Adipocyte (in vitro differentiated cells): ENCODE measurements at regions not wholly inside any gene's neighbourhood (a gene's known extent, or its start where the extent isn't known, plus 50 kb on each side); places are given as distances from the start of the nearest gene placed in this dataset.

Source experiments
- DNase-seq: peaks from one replicate; pipeline ENCODE4 v3.0.0-alpha.2; 2015; ENCODE audit warnings: low read depth
- H3K27me3 ChIP-seq: replicated peaks from 2 replicates; pipeline ENCODE4 v1.7.0; 2013; ENCODE audit warnings: mild to moderate bottlenecking, low read length, moderate library complexity; ENCODE audit not compliant: control insufficient read depth, insufficient read depth
- H3K36me3 ChIP-seq: 2 replicates; pipeline ENCODE4 v1.7.0; 2013; ENCODE audit warnings: low read length, mild to moderate bottlenecking, moderate library complexity; ENCODE audit not compliant: control insufficient read depth, insufficient read depth, severe bottlenecking
- H3K4me1 ChIP-seq: 2 replicates; pipeline ENCODE4 v1.7.0; 2013; ENCODE audit warnings: mild to moderate bottlenecking, low read length, moderate library complexity; ENCODE audit not compliant: control insufficient read depth, insufficient read depth
- H3K4me3 ChIP-seq: 2 replicates; pipeline ENCODE4 v1.7.0; 2013; ENCODE audit warnings: mild to moderate bottlenecking, low read length, moderate library complexity
- H3K9ac ChIP-seq: 2 replicates; pipeline ENCODE4 v1.7.0; 2013; ENCODE audit warnings: mild to moderate bottlenecking, low read length, moderate library complexity
- H3K9me3 ChIP-seq: 2 replicates; pipeline ENCODE4 v1.7.0; 2013; ENCODE audit warnings: mild to moderate bottlenecking, low read length, moderate library complexity; ENCODE audit not compliant: control insufficient read depth

- Histone ChIP-seq H3K9me3 (no peaks in the 10 kb centered on the region), H3K9ac (no peak overlapping the region), H3K36me3 (no peaks in the 10 kb centered on the region), H3K4me3 (no peak overlapping the region), H3K27me3 (peaks cover 4% of the 10 kb centered on the region), H3K4me1 (peaks cover 9% of the 10 kb centered on the region)
- no peak for DNase-seq
These were observed 254.2 kb upstream of the SLC24A2 start for GRCh38 chr9:20043035-20043434.

DNA sequence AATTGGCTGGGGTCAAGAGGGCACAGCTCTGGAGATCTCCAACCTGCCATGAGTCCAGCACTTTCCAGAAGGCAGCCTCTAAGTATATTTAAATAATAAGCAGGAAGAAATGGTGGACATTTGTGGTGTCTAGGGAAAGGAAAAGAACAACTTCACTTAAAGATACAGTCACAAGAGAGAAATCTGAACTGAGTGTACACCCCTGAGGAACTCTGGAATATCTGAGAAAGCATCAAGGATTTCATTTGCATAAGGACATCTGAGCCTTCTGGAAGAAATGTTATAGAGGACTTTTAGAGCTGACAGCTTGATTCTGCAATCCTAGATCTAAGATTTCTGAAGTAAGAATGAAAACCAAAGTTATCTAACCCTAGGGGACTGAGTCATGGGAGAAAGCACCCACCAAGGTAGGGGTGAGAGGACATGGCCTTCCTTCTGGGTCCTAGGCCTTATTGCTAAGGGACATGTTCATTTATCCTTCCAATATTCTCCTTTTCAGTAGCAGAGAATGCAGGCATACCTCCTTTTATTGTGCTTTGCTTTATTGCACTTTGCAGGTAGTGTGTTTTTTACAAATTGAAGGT lies 253.4 kb upstream of the SLC24A2 start:
- no peaks in the 10 kb centered on the region for H3K36me3 ChIP-seq
- no peak overlapping the region for H3K4me3 ChIP-seq
- H3K27me3 ChIP-seq: peaks cover 4% of the 10 kb centered on the region
- no peak for DNase-seq
- H3K9me3 ChIP-seq: no peaks in the 10 kb centered on the region
- H3K9ac ChIP-seq: no peak overlapping the region
- peaks cover 9% of the 10 kb centered on the region for H3K4me1 ChIP-seq

DNA sequence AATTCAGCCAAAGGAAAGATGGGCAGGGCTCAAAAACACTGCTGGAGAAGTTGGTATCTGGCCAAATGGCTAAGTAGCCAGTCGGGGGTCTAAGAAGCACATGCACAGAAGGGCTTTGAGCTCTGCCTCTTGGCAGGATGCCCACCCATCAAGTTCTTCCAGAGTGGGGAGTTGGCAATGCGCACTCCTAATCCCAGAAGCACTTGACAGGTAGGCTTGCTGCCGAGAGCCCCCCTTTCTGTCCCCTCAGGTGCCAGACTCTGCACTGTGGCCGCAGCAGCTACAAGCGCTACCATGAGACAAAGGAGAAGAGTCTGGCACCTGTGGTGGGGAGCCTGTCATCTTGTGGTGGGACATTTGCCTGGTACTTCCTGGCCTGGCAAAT lies 252.9 kb upstream of the SLC24A2 start:
- H3K4me1 ChIP-seq: peaks cover 9% of the 10 kb centered on the region
- no peaks in the 10 kb centered on the region for H3K36me3 ChIP-seq
- no peak overlapping the region for H3K4me3 ChIP-seq
- no peak overlapping the region for H3K9ac ChIP-seq
- H3K9me3 ChIP-seq: no peaks in the 10 kb centered on the region
- peaks cover 4% of the 10 kb centered on the region for H3K27me3 ChIP-seq
- no peak for DNase-seq

DNA sequence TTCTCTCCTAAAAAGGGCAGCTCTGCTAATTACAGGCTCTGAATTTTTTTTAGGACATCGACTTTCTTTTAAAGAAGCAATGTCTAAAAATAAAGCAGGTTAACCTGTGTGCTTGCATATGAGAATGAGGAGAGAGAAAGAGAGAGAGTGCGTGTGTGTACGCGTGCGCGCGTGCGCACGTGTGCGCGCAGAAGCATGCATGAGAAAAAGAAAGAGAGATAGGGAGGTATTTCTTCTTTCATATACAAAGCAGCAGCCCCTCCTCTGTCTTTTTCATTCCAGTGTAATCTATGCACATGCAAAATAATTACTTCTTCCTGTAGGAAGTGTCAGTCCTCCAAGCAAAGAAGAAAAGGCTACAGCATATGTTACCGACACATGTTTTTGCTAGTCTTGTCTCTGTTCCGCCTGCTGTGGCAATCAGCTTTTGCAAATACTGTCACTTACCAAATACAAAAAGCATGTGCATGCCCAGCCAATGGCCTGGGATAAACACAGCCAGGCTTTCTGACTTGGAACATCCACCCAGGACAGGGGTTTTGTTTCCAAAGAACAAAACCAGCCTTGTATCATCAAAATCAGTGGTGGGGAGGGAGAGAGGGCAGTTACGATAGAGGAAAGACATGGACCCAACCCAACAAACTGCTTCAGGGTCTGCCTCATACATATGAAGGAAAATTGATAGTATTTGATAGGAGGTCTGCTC lies 252.3 kb upstream of the SLC24A2 start:
- no peaks in the 10 kb centered on the region for H3K36me3 ChIP-seq

DNA sequence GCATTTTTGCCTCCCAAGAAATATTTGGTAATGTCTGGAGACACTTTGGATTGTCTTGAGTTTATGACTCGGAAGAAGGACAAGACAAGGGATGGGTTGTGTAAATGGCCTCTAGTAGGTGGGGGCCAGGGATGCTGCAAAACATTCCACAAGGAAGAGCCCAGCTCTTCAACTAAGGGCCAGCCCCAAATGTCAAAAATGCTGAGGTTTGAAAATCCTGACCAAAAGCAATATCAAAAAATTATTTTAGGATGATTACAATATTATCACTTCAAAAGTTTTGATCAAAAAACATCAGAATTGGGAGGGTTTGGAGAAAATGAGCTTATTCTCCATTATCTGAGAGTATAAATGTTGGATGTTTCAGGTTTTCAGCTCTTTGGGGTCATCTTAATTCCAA lies 248.9 kb upstream of the SLC24A2 start:
- H3K4me1 ChIP-seq: peaks cover 19% of the 10 kb centered on the region
- H3K4me3 ChIP-seq: no peak overlapping the region
- peaks cover 4% of the 10 kb centered on the region for H3K27me3 ChIP-seq
- H3K9ac ChIP-seq: no peak overlapping the region
- no peaks in the 10 kb centered on the region for H3K36me3 ChIP-seq
- H3K9me3 ChIP-seq: no peaks in the 10 kb centered on the region
- no peak for DNase-seq

More for the DNA sequence above, 252.3 kb upstream of the SLC24A2 start:
- no peak for DNase-seq
- H3K9me3 ChIP-seq: no peaks in the 10 kb centered on the region
- peaks cover 9% of the 10 kb centered on the region for H3K4me1 ChIP-seq
- H3K27me3 ChIP-seq: peaks cover 4% of the 10 kb centered on the region
- peak overlapping the region; percentile 8 for H3K4me3 ChIP-seq
- no peak overlapping the region for H3K9ac ChIP-seq

DNA sequence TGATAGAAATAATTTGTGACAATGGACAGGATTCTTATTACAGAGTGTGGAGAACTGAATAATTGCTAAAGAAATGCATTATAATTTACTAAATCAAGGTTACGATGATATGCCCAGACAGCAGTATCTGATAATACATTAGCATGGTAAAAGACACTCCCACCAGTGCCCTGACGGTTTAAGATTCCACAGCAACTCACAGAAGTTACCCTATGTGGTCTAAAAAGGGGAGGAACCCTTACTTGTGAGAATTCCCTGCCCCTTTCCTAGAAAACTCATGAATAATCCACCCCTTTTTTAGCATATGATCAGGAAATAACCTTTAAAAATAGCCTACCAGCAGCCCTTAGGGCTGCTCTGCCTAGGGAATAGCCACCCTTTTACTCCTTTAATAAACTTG lies 244.7 kb upstream of the SLC24A2 start:
- H3K4me3 ChIP-seq: no peak overlapping the region

GRCh38 chr9:20032413-20033006 lies 243.7 kb upstream of the SLC24A2 start:
- Histone ChIP-seq H3K27me3 (no peaks in the 10 kb centered on the region), H3K9ac (no peak overlapping the region), H3K9me3 (no peaks in the 10 kb centered on the region), H3K36me3 (no peaks in the 10 kb centered on the region), H3K4me1 (peaks cover 10% of the 10 kb centered on the region), H3K4me3 (no peak overlapping the region)
- DNase-seq: no peak

More for the DNA sequence above, 244.7 kb upstream of the SLC24A2 start:
- H3K9ac ChIP-seq: no peak overlapping the region
- peaks cover 10% of the 10 kb centered on the region for H3K4me1 ChIP-seq
- H3K9me3 ChIP-seq: no peaks in the 10 kb centered on the region
- H3K27me3 ChIP-seq: no peaks in the 10 kb centered on the region
- no peak for DNase-seq
- no peaks in the 10 kb centered on the region for H3K36me3 ChIP-seq

GRCh38 chr9:20031836-20032235 lies 243.0 kb upstream of the SLC24A2 start:
- Histone ChIP-seq H3K4me1 (peaks cover 10% of the 10 kb centered on the region), H3K9ac (no peak overlapping the region), H3K27me3 (no peaks in the 10 kb centered on the region), H3K9me3 (no peaks in the 10 kb centered on the region), H3K36me3 (no peaks in the 10 kb centered on the region), H3K4me3 (no peak overlapping the region)
- no peak for DNase-seq

GRCh38 chr9:20030671-20031070 lies 241.8 kb upstream of the SLC24A2 start:
- H3K9ac ChIP-seq: no peak overlapping the region
- no peak for DNase-seq
- H3K36me3 ChIP-seq: no peaks in the 10 kb centered on the region
- no peaks in the 10 kb centered on the region for H3K27me3 ChIP-seq
- peaks cover 10% of the 10 kb centered on the region for H3K4me1 ChIP-seq
- H3K4me3 ChIP-seq: no peak overlapping the region
- no peaks in the 10 kb centered on the region for H3K9me3 ChIP-seq

DNA sequence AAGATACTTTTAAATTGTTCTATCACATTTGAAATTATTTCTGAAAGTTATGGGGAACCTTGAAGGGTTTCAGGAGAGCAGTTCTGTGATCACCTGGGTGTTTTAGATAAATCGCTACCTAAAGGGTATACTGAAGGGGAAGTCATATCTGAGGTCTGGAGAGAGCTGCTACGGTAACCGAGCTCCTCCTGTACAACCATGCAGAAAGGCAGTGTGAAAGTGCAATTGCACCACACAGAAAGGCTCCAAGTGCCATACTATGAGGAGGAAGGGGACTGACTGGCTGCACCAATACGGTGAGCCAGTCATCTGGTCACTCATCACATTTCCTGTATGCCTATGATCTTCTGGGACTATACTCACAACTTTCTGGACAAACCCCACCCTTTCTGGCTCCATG lies 241.4 kb upstream of the SLC24A2 start:
- peaks cover 10% of the 10 kb centered on the region for H3K4me1 ChIP-seq
- no peaks in the 10 kb centered on the region for H3K36me3 ChIP-seq
- no peaks in the 10 kb centered on the region for H3K9me3 ChIP-seq
- H3K4me3 ChIP-seq: no peak overlapping the region
- DNase-seq: no peak
- H3K9ac ChIP-seq: no peak overlapping the region
- no peaks in the 10 kb centered on the region for H3K27me3 ChIP-seq

- Histone ChIP-seq H3K27me3 (no peaks in the 10 kb centered on the region), H3K9ac (no peak overlapping the region), H3K36me3 (no peaks in the 10 kb centered on the region), H3K4me3 (no peak overlapping the region), H3K4me1 (peaks cover 7% of the 10 kb centered on the region), H3K9me3 (no peaks in the 10 kb centered on the region)
- DNase-seq: no peak
These were observed 240.0 kb upstream of the SLC24A2 start for GRCh38 chr9:20028849-20029231.
